NCI-H2029 treated with DMSO at 0.1 percent for 48 hours (cell line): ENCODE measurements at regions not wholly inside any gene's neighbourhood (a gene's known extent, or its start where the extent isn't known, plus 50 kb on each side); places are given as distances from the start of the nearest gene placed in this dataset.
"Not testable (repeated sequence)": the region's sequence is repeated elsewhere in the genome, so short reads cannot be mapped to it uniquely, and the experiment has no call there.

Experiments used
- DNase-seq: peaks from one replicate; lab custom pipeline; 2025; lab: John Stamatoyannopoulos, UW

GRCh38 chr2:101645886-101646285 is 51.6 kb upstream of the MAP4K4 start:
- DNase-seq = not testable (repeated sequence)

DNA sequence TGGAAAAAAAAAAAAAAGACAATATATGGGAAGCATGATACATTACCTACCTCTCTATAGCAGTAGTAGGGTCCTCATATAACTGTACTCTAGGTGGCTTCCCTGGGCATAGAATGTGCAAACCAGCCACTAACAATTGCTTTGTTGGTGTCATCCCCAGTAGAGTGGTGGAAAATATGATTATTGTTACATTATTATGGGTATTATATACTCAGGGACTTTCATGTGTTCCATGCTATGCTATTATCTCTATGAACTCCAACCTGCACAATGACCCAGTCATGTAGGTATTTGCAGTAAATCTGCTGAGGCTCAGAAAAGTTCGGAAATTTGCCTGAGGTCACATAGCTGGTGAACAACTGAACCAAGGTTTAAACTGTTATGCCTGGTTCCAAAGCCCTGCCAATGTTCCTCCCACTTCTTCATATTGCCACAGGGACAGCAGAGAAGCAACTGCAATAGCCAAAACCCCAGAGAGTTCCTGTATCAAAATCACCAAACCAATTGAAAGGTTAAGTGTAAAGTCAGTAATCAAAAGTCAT is 52.6 kb upstream of the MAP4K4 start:
- DNase-seq = no peak

GRCh38 chr2:101643004-101643524 is 54.4 kb upstream of the MAP4K4 start:
- DNase-seq = no peak

GRCh38 chr2:101638817-101639605 is 58.5 kb upstream of the MAP4K4 start:
- DNase-seq = no peak

DNA sequence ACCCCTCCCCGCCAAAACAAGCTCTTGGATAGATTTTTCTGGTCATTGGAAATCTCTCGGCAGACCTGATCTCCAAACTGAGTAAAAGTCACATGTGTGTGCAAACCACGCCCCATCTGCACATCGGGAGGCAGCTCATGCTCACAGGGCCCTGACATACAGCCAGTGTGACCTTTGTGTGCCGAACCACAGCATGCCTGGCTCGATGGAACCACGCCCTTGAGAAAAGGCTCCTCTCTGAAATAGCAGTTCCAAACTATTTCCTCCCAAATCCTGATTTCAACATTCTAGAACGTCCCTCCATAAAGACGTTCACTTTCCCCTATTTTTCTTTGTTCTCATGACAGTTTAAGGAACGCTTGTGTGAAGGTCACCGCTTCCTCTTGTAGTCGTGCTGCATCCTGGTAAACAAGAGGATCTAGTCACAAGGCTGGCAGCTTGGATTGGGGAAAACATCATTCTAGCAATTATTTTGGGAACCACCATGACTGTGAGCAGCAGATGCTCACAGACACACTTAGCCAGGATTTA is 59.3 kb upstream of the MAP4K4 start:
- DNase-seq = no peak

- DNase-seq = peak; percentile 78
Measured at GRCh38 chr2:101630224-101630949, 67.1 kb upstream of the MAP4K4 start.

DNA sequence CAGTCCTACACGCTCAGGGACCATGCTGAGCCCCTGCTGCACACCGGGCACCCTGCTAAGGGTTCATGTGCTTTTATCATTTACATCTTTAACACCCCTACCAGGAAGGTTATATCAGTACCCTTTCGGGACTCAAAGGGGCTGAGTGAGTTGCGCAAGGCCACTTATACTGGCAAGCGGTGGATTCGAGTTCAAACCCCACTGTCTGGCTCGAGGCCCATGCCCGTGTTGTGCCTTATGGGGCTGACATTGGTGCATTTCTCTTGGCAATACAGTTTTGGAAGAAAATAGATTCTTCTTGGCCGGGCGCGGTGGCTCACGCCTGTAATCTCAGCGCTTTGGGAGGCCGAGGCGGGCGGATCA is 69.5 kb upstream of the MAP4K4 start:
- no peak for DNase-seq

- no peak for DNase-seq
Measured at GRCh38 chr2:101627285-101628029, 70.0 kb upstream of the MAP4K4 start.

DNA sequence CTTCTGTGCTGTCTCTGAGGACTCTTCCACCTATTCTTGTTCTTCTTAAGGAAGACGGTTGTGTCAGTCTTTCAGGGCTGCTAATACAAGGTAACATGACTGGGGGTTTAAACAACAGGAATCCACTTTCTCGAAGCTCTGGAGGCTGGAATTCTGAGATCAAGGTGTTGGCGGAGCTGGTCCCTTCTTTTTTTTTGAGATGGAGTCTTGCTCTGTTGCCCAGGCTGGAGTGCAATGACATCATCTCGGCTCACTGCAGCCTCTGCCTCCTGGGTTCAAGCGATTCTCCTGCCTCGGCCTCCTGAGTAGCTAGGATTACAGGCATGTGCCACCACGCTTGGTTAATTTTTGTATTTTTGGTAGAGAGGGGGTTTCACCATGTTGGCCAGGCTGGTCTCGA is 71.7 kb upstream of the MAP4K4 start:
- not testable (repeated sequence) for DNase-seq

GRCh38 chr2:101625387-101625786 is 72.1 kb upstream of the MAP4K4 start:
- DNase-seq = no peak

- no peak for DNase-seq
Measured at GRCh38 chr2:101624706-101625332, 72.7 kb upstream of the MAP4K4 start.

DNA sequence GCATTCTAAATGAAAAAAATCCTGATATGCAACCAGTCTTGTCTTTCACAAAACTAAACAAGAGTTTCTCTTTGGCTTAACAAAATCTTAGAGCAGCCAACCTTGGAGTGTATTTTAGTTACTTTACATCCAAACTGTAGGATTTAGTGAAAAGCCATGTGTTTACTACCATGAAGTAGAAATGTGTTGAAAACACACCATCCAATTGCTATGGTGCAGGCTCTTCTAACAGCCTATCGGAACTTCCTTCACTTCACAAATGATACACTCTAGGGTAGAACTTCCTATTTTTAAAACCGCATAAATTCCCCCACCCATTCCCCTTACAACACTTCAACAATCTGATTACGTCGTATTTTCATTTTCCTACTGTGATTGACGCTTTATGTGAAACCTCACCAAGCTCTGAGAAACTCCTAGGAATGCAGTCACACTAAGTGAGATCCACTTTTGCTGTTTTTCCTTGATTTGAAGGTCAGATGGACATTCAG is 74.4 kb upstream of the MAP4K4 start:
- DNase-seq = no peak

DNA sequence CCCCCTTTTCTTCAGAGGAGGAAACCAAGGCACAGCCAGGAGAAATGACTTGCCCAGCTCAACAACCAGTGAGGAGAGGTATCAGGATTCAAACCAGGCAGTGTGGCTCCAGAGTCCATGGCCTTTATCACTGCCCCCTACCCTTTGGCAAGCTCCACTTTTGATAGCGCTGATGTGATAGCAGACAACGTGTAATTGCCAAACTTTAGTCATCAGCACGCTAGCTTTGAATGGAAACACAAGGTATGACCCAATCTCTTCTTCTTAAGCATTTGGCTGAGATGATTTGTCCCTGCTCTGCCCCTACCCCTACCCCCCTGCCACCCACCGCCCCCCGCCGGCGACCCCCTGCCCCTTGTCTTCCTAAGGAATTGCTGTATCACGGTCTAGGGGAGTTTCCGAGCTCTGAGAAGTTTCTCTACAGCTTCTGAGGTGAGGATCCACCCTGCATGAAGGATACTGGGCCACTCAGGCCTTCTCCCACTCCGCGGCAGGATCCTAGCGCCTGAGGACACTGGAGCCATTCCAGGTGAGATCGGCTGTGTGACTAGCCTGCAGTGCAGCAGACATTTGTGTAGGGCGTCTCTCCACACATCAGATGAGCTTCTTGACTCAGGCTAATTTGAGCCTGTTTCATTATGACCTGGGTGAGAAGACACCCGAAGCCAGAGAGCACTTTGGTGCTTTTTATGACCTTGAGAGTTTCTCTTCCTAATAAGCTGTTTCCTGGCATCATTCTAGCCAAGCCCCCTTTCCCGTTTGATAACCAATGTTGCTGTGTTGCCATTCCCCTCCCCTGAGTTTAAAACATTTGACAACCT is 75.1 kb upstream of the MAP4K4 start:
- DNase-seq = no peak

DNA sequence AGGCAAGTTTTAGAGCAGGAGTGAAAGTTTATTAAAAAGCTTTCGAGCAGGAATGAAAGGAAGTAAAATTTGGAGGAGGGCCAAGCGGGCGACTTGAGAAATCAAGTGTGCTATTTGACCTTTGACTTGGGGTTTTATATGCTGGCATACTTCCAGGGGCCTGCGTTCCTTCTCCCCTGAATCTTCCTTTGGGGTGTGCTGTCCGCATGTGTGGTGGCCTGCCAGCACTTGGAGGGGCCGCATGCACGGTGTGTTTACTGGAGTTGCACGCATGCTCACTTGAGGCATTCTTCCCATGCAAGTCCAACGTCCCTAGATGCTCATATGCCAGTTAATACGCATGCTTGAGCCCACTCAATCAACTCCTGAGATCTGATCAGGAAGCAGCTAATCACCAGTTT is 78.3 kb upstream of the MAP4K4 start:
- DNase-seq = no peak

- no peak for DNase-seq
Measured at GRCh38 chr2:101617796-101618195, 79.7 kb upstream of the MAP4K4 start.

GRCh38 chr2:101617188-101617587 is 80.3 kb upstream of the MAP4K4 start:
- no peak for DNase-seq

- DNase-seq = no peak
Measured at GRCh38 chr2:101614127-101614759, 83.3 kb upstream of the MAP4K4 start.

- no peak for DNase-seq
Measured at GRCh38 chr2:101613056-101613704, 84.3 kb upstream of the MAP4K4 start.

DNA sequence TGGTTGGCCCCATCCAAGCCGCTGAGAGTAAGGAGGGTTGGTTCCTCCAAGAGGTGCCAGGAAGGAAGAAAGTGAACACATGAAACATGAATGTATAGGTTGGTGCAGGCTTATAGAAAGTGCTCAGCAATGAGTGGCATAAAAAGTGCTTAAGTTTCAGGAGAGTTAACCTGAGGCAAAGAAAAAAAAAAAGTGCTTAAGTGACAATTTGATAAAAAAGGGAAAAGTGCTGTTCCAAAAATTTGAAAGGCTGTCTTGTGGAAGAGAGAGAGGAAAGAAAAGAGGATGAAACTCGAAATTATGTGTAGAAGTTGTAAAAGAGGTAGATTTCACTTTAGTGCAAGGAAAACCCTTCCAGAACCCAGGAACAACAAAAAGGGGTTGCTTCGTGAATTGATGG is 85.5 kb upstream of the MAP4K4 start:
- DNase-seq = no peak
